M059J (cell line): ENCODE measurements at regions not wholly inside any gene's neighbourhood (a gene's known extent, or its start where the extent isn't known, plus 50 kb on each side); places are given as distances from the start of the nearest gene placed in this dataset.

ENCODE experiments used
- DNase-seq: peaks from one replicate; pipeline ENCODE4 v3.0.0-alpha.2; 2012; ENCODE audit warnings: low read depth

DNA sequence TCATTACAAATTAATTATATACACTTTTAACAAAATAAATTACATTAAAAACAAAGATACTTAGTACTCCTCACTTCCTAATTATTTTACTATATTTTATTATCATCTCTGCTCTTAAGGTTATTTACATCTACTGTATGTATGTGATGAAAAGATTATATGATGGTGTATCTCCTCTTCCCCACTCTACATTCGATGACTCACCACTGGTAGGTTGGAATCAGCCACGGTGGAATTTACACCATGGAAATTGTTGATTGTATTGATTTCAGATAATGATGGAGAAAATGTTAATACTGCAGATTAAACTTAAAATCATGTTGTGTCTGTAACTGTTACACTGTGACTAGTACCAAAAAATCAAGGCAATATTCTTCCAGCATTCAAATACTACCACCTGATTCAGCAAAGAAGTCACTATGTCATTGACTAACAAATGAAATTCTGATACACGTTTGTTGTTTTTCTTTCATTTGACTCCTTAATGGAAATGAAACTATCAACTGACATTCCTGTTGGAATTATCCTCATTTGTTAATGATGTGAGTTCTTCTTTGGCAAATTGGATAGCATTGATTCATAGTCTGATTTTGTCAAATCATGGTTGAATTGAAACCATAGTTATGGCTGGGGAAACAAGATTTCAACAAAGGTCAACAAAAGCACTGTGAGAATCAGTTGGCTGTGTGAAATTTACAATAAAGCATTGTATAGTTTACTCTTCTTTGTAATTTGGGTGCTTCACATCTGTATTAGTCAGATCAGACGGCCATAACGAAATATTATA is 69.0 kb upstream of the NLK start:
- no peak for DNase-seq

DNA sequence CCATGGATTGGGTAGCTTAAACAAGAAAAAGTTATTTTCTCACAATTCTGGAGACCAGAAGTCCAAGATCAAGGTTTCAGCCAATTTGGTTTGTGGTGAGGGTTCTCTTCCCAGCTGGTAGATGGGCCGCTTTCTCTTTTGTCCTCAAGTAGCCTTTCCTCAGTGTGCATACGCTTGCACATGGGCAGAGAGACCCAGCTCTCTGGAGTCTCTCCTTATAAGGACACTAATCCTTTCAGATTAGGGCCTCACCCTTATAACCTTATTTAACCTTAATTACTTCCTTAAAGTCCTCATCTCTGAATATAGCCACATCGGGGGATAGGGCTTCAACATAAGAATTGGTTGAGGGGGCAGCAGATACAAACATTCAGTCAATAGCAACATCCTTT is 68.4 kb upstream of the NLK start:
- DNase-seq = no peak

DNA sequence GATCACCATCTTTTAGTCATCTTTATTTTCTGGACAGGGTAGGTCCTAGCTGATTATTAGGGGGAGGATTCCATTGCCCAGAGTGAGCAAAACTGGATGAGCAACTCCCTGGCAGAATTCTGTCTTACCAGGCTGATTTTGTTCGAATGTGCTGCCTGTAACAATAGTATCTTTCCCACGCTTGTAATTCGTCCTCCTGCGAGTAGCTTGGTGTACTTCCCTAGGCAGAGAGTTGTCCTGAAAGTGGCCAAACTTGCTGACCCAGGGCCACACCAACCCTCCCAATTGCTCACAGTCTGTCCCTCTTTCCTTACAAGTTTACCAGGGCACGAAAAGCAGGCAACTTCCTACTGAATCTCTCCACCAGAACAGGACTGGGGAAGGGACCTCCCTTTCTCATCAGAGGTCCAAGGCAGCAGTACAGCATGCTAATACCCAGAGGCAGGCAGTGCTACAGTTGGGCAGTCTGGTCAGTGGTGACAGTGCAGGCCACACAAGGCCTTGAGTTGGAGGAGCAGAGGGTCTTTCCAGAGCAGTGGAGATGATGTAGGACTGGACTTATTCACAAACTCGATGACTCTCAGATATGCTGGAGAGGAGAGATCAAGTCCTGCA is 67.8 kb upstream of the NLK start:
- no peak for DNase-seq

DNA sequence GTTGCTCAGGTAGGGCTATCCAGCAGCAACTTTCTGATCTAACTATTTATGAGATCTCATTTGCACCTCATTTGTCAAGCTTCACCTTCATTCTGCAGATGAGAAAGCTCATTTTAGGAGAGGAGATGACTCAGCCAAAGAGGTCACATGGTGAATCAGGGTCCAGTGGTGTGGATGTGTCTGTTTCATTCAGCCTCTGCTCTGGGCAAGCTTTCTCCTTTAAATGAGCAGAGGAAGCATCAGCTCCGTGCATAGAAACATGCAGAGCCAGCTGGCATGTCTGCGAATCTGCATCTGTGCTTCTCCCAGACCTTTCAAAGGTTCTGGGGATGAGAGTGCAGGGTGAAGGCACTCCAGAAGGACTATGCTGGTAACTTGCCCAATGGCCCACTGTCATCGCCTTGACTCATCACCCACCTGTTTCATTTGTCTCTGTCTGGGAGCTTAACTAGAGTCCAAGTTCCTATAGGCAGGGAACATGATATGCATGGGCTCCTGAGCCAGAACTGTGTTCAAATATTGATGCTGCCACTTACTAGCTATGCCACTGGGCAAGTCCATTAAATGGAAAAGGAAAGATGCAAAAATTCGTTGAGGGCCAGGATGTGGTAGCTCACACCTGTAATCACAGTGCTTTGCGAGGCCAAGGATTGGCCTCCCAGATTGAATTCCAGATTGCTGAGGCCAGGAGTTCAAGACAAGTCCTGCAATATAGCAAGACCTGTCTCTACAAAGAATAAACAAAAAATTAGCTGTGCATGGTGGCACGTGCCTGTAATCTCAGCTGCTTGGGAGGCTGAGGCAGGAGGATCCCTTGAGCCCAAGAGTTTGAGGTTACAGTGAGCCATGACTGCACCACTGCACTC is 67.1 kb upstream of the NLK start:
- peak; percentile 55 for DNase-seq

DNA sequence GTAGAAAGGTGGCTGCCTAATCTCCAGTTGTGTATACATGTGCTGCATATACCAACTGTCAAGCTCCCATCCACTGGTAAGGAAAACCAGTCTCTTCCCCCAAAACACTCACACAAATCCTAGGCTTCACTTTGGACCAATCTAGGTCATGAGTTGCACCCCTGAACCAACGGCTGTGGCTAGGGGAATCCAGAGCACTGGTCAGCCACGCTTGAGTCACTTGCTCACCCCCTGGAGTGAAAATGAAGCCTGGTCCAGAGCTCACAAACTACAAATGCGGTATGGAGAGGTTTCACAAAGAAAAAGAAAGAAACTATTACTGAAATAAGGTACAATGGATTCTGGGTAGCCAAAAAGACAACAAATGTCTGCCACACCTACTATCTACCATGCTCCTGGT is 66.1 kb upstream of the NLK start:
- peak; percentile 61 for DNase-seq

DNA sequence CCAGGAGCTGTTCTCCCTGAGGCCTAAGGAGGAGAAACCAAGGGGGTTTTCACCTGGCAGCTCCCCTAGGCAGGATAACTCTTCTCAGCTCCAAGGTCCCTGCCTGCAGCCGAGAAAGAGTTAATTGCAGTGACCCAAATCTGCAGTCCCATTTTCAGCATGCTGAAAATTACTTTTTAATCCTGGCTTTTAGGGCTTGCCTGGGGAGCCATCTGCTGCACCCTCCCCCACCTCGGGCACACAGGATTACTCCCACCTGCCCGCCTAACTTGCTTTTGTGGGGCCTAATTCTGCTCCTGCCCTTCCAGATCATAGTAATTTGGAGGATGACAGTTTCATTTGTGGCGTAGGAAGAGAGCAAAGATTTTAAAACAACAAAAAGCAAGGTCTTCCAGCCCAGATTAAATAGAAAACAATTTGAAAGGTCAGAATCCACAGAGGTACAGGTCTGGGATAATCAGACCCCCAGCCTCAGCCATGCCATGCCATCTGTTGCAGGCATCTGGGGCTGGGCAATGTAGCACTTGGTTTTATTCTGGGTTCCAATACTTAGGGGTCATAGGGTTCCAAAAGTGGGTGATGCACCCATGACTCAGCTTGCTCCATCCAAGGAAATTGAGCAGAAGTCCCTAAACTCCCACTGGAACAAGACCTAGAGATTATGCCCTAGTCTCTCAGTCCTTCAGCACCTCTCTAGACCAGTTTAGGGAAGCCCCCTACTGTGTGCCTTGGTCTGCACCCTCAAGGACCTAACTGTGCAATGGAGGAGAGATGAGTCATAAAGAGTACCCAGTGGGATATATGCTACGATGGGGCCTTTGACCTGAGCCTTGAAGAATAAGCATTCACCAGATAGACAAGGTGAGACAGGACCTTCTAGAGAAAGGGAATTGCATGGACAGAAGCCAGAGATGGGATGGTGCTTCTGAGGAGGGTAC is 64.5 kb upstream of the NLK start:
- no peak for DNase-seq

DNA sequence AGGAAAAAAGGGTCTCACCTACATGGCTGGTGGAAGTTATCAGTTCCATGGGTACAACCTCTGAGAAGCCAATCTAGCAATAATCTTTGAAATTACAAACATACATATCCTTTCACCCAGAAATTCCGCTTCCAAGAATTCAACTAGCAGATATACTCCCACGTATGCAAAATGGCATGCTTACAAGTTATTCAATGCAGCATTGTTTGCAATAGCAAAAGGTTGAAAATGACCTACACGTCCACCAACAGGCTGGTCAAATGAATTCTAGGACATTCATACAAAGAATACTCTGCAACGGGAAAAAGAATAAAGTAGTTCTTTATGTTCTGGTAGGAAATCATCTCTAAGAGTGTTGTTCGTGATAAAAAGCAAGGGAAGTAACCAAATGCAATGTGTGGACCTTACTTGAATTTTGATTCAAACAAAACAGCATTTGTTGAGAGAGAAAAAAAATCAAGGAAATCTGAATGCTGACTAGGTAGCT is 63.7 kb upstream of the NLK start:
- no peak for DNase-seq

DNA sequence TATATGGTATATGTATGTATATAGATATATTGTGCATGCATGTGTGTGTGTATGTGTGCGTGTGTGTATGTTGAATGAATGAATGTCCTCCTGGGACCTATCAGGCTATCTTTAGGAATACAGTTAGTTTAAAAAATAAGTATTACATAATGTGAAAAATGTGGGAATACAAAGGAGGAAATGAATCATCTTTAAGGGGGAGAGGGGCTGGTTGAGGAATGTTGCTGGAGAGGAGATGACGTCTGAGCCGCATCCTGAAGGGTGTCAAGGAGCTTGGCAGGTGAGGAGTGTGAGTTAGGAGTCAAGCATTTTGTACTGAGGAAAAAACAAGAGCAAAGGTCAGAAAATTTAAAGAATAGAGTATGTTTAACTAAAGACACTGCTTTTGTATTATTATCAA is 62.4 kb upstream of the NLK start:
- DNase-seq = peak; percentile 89

DNA sequence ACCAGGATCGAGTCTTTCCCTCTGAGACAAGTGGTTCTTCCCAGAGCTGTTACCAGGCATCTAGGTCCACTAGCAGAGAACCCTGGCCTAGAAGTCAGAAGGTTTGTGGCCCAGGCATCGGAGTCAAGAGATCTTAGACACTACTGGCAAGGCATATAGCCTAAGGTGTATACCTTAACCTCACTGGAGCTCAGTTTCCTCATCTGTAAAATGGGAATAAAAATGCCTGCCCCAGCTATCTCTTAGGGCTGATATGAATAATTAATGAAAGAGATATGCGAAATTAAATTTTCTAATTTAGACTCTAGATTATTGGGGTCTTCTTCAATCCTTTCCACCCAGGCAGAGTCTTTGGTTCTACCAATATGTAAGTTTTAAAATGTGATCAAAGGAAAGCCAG is 60.5 kb upstream of the NLK start:
- no peak for DNase-seq

DNA sequence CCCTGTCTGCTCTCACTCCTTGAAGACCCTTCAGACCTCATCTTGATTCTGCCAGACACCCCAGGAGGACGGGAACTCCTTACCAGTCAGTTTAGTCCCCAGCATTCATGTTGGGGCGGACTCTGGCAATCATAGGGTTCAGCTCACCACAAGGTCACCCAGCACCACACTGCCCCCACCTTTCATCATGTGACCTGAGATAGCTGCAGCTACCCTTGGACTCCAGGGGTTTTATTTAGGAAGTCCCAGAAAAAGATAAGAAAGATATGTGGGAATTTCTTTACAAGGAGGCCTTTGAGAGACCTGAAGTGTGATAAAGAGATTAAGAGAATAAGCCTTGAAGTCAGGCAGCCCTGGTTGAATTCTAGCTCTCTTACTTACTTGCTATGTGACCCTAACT is 59.8 kb upstream of the NLK start:
- no peak for DNase-seq

DNA sequence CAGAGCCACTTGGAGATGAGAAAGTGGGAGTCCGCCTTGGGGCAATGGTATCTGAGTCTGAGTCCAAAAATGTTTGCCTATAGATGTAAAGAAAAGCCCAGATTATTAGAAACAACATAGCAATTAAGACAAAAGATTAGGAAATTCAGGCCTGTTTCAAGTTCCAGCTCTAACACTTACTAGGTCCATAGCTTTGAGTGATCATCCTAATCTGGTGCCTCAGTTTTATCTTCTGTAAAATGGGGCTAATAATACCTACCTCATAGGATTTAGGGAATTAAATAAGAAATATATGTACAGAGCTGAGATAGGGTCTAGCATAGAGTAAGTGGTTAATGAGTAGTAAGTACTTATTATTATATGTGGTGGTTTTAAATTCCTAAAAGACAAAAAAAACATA is 58.6 kb upstream of the NLK start:
- DNase-seq = no peak

DNA sequence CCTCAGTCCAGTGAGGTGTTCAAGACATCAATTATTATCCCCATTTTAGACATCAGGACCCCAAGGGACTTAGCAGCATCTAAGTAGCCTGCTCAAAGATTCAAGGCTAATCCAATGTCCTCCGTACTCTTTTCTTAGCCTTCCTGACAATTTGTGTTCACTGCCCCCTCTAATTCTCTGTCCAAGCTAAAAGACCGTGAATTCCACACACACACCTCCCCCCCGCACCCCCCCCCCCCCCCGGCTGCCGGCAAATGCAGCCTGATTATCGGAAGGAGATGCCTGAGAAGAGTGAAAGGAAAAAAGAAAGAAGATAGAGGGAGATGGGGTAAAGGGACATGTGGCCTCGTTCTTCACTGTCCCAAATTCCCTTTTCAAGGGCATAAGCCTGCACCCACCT is 58.1 kb upstream of the NLK start:
- no peak for DNase-seq

DNA sequence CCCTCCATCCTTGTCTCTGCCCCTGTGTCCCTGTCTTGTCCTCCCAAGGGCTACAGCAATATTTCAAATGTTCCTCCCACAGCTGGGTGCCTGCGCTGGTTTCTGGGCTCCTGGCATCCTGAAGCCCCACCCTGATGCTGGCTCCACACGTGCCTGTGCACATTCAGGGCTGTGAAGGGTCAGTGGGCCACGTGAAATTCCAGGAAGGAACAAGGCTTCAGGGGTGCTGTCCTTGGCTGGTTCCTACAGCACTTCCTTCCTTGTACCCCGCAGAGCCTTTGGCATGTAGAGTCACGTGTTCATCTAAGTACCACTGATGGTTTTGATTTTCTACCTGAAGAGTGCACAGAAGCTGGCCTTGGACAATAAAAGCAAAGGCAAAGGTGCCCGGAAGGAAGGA is 57.7 kb upstream of the NLK start:
- DNase-seq = no peak

DNA sequence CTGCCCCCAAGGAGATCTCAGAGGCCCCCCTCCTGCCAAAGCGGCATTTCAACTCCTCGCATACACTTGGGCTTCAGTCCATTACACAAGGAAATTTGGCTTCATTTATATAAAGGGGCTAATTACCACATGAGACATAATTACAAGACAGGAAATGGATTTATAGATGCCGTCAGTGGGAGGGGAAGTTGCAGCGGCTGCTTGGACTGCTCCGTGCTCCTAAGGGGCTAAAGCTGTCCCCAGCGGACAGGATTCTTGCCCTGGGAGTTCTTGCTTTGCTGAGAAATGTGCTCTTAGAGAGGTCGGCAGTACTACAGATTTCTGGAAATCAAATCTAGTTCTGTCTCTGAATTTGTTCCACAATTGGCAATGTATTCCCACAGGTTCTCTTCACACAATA is 57.2 kb upstream of the NLK start:
- no peak for DNase-seq

DNA sequence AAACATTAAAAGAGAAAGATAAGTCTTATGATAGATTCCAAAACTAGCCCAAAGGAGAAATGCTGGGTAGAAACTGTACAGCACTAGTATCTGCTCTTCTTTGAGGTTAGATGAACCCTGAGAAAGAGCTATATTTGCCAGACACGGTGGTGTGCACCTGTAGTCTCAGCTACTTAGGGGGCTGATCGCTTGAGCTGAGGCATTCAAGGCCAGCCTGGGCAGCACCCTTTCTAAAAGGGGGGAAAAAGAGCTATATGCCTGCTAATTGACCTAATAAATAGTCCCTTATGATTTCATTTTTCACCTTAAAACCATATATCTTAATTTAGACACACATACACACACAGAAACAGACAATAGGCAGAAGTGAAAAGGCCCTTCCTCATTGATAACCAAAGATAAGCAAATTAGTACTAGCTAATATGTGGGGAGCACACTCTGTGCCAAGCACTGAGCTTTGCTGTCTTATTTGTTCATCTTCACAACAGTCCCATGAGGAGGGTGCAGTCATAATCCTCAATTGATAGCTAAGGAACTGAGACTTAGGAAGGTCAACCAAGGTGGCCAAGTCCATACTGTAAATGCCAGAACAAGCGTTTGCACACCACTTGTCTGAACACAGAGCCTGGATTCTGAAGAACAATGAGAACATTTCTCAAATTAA is 56.6 kb upstream of the NLK start:
- DNase-seq = no peak

DNA sequence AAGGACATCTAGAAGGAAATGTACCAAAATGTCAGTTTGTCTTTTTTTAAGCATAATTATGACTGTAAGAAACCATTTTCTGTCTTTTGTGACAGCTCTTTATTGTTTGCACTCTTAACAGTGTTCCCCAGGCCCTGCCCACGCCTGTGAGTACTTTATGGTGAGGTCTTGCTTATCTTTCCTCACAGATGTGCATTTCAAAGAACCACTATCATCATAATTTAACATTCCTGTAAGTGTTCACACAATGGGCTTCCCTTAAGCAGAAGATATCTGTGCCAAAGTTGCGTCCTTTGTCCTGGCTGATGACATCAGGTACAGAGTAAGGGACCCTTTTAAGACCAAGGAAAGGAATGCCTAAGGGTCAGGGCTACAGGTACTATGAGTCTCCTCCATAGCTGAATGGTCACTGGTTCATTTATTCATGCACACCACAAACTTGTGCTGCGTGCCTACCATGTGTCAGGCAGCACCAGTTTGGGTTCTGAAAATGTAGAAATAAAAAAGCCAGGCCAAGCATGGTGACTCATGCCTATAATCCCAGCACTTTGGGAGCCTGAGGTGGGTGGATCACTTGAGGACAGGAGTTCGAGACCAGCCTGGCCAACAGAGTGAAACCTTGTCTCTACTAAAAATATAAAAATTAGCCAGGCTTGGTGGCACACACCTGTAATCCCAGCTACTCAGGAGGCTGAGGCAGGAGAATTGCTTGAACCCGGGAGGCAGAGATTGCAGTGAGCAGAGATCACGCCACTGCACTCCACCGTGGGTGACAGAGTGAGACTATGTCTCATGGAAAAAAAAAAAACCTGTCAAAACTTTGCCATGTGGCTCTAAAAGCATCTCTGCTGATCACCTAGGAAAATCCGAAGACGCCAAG is 55.4 kb upstream of the NLK start:
- DNase-seq = no peak

DNA sequence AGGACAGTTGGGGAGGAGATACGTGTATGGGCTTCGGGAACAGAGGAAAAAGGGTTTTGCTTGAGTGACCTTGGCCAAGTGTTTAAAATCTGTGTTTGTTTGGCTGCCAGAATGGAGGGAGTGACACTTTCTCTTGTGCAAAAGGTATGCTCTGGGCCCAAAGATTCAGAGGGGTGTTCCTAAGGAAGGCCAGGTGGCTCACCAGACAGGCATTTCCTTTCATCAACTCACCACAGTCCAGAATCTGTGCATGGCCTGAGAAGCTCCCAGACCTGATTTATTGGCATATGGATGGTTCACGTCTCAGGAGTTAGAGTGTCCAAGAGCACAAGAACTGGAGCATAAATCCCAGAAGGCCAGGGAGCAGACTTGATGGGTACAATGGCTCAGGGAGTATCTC is 53.4 kb upstream of the NLK start:
- peak; percentile 70 for DNase-seq

DNA sequence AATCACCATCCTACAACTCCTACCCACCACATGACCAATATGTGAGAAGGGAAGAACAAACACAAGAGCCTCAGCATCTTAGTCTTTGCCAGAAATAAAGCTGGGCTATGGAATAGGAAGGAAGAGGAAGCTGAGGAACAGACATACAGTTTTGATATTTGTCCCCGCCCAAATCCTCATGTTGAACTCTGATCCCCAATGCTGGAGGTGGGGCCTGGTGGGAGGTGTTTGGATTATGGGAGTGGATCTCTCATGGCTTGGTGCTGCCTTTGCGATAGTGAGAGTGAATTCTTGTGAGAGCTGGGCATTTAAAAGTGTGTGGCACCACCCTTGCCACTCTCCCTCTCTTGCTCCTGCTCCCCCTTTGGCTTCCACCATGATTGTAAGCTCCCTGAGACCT is 52.4 kb upstream of the NLK start:
- no peak for DNase-seq

DNA sequence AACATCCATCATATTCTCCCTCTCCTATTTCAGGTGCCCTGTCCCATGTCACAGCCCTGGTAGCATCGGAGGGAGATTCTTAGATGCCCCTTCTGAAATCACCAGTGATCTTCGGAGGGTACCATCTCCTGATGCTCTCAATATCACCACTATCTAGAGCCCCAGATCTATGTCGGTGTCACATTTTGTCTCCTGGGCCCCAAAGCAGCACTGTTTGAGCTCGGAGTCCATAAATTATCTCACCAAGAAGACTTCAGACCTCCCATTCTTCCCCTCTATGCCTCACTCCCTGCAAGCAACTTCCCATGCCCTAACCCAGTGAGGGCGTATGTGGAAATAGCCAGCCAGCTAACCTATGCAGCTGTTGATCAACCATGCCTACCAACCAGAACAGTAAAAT is 51.5 kb upstream of the NLK start:
- DNase-seq = no peak

DNA sequence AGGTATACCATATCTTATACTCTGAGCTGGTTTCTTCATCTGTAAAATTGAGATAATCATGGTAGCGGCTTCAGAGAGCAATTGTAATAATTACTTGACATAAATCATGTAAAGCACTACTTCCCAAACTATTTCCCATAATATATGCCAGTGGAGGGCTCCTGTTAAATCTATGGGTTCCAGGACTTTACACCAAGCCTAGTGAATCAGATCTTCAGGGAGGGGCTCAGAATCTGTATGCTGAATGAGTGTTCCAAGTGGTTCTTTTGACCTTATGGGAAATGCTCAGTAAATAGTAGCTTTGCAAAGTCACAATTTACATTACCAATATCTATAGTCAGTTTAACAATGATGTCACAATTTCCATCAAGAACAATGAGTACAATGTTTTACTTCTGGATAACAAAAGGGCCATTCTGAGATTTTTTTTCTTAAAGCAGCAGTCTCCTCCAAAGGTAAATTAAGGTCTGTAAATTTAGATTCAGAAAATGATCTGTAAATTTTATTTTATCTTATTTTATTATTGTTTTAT is 50.9 kb upstream of the NLK start:
- no peak for DNase-seq
